Suprapubic skin (tissue), 4 donors: ENCODE measurements at regions not wholly inside any gene's neighbourhood (a gene's known extent, or its start where the extent isn't known, plus 50 kb on each side); places are given as distances from the start of the nearest gene placed in this dataset.

Source experiments
- DNase-seq, 2 donors: peaks; one replicate each; pipeline ENCODE4 v3.0.0-alpha.2; 2019; ENCODE audit warnings: low spot score in 2 of 2
- H3K27ac ChIP-seq: fragments of 200-600 bp; sonication (generic); one replicate; pipeline ENCODE4 v1.5.1; 2019
- H3K27me3 ChIP-seq: fragments of 200-600 bp; sonication (generic); one replicate; pipeline ENCODE4 v1.5.1; 2019
- H3K36me3 ChIP-seq: fragments of 200-600 bp; sonication (generic); one replicate; pipeline ENCODE4 v1.5.1; 2019
- H3K4me1 ChIP-seq: fragments of 200-600 bp; sonication (generic); one replicate; pipeline ENCODE4 v1.5.1; 2019
- H3K4me3 ChIP-seq: fragments of 200-600 bp; sonication (generic); one replicate; pipeline ENCODE4 v1.5.1; 2019; ENCODE audit warnings: mild to moderate bottlenecking
- H3K9me3 ChIP-seq: fragments of 200-600 bp; sonication (generic); one replicate; pipeline ENCODE4 v1.5.1; 2019
- EP300 ChIP-seq: sonication (generic); formaldehyde crosslinking; IDR thresholded peaks from one replicate; pipeline ENCODE4 v1.6.1; 2017; ENCODE audit warnings: antibody characterized with exemption
- POLR2A ChIP-seq, 2 donors: fragments of 450-650 bp; IDR thresholded peaks; one replicate each; pipeline ENCODE4 v1.6.1; 2017; ENCODE audit warnings: antibody characterized with exemption in 2 of 2, mild to moderate bottlenecking in 2 of 2, moderate library complexity in 2 of 2
- POLR2AphosphoS5 ChIP-seq, 3 donors: sonication (generic); formaldehyde crosslinking; IDR thresholded peaks; one replicate each; pipeline ENCODE4 v1.6.1; 2017; ENCODE audit warnings: antibody characterized with exemption in 3 of 3
- WGBS: methylation state at CpG from one replicate; pipeline ENCODE4 v1.1.5; 2018; 5-methylcytosine and 5-hydroxymethylcytosine counted together
- TF ChIP-seq, protein P1 (sequence below), 2 donors: fragments of 200-600 bp in 1 of 2; fragments of 450-650 bp in 1 of 2; sonication (generic) in 1 of 2; IDR thresholded peaks; one replicate each; pipeline ENCODE4 v1.5.1; 2016 to 2019; ENCODE audit warnings: antibody characterized with exemption in 2 of 2, mild to moderate bottlenecking in 1 of 2, moderate library complexity in 1 of 2

- Histone ChIP-seq H3K4me3 (peak overlapping the region; percentile 99), H3K36me3 (no peaks in the 10 kb centered on the region), H3K4me1 (peaks cover 53% of the 10 kb centered on the region), H3K9me3 (no peaks in the 10 kb centered on the region), H3K27ac (peak overlapping the region; percentile 100), H3K27me3 (no peaks in the 10 kb centered on the region)
- 0% methylated on average over 15 of the region's 110 CpGs for WGBS
- peak; percentile 89 to 93 for DNase-seq
- TF ChIP-seq, protein P1, sequence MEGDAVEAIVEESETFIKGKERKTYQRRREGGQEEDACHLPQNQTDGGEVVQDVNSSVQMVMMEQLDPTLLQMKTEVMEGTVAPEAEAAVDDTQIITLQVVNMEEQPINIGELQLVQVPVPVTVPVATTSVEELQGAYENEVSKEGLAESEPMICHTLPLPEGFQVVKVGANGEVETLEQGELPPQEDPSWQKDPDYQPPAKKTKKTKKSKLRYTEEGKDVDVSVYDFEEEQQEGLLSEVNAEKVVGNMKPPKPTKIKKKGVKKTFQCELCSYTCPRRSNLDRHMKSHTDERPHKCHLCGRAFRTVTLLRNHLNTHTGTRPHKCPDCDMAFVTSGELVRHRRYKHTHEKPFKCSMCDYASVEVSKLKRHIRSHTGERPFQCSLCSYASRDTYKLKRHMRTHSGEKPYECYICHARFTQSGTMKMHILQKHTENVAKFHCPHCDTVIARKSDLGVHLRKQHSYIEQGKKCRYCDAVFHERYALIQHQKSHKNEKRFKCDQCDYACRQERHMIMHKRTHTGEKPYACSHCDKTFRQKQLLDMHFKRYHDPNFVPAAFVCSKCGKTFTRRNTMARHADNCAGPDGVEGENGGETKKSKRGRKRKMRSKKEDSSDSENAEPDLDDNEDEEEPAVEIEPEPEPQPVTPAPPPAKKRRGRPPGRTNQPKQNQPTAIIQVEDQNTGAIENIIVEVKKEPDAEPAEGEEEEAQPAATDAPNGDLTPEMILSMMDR (IDR thresholded peaks at IDR 0.05): no peak
- TF ChIP-seq POLR2A (IDR thresholded peaks at IDR 0.05) (peak; percentile 77 to 93), EP300 (no peak), POLR2AphosphoS5 (IDR thresholded peaks at IDR 0.05) (peak; percentile 75 to 91 (median 89))
These were observed 221.6 kb upstream of the MKLN1 start for GRCh38 chr7:131105799-131106680.

- no peaks in the 10 kb centered on the region for H3K27me3 ChIP-seq
- H3K36me3 ChIP-seq: no peaks in the 10 kb centered on the region
- peak in 1 of 3 donors; percentile 9 for TF ChIP-seq POLR2AphosphoS5 (IDR thresholded peaks at IDR 0.05)
- TF ChIP-seq POLR2A (IDR thresholded peaks at IDR 0.05): no peak
- TF ChIP-seq, protein P1 (IDR thresholded peaks at IDR 0.05): no peak
- TF ChIP-seq EP300: no peak
- H3K27ac ChIP-seq: peak overlapping the region; percentile 100
- H3K4me3 ChIP-seq: peak overlapping the region; percentile 99
- DNase-seq: peak; percentile 82 to 86
- H3K9me3 ChIP-seq: no peaks in the 10 kb centered on the region
- H3K4me1 ChIP-seq: peaks cover 57% of the 10 kb centered on the region
- WGBS: 0% methylated on average over 24 of the region's 32 CpGs
These were observed 220.9 kb upstream of the MKLN1 start for GRCh38 chr7:131106681-131107336.

- peaks cover 59% of the 10 kb centered on the region for H3K4me1 ChIP-seq
These were observed 220.1 kb upstream of the MKLN1 start for GRCh38 chr7:131107337-131108211.

DNA sequence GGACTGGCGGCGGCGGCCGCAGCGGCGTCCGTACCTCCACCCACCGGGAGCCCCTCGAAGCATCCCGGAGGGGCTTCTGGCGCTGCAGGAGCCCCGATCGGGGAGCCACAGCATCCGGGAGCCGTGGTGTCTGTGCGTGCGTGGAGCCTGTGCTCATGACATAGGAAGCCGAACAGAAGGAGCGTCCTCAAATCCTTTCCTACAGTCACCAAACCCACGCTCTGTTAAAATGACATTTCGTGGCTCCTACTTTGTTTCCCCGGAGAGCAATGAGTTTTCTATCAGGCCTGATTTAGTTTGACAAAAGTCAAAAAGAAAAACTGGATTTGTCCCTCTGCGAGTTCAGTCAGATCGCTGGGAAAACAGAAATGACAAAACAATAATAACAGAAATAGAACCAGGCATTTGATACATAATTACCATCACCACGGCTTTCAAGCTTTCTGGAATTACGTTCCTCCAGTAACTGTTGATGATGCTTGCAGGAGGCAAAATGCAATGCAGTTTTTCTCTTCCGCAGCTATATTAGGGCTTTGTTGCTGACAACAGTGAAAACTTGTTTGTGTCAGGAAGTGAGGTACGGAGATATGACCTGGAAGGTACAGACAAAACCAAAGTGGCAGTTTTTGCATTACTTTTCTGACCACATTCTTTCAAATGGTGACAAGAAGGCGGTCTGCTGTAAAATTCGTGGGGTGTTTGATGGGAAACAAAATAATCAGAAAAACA is 219.3 kb upstream of the MKLN1 start:
- peaks cover 51% of the 10 kb centered on the region for H3K4me1 ChIP-seq
- TF ChIP-seq, protein P1 (IDR thresholded peaks at IDR 0.05): no peak
- TF ChIP-seq POLR2A (IDR thresholded peaks at IDR 0.05) (no peak), POLR2AphosphoS5 (IDR thresholded peaks at IDR 0.05) (peak in 1 of 3 donors; percentile 72), EP300 (no peak)
- no peaks in the 10 kb centered on the region for H3K9me3 ChIP-seq
- H3K4me3 ChIP-seq: peak overlapping the region; percentile 99
- H3K27me3 ChIP-seq: no peaks in the 10 kb centered on the region
- DNase-seq: no peak
- peak overlapping the region; percentile 100 for H3K27ac ChIP-seq
- WGBS: 4% methylated on average over 30 of the region's 30 CpGs
- no peaks in the 10 kb centered on the region for H3K36me3 ChIP-seq

More at GRCh38 chr7:131107337-131108211, 220.1 kb upstream of the MKLN1 start:
- peak; percentile 85 to 97 for TF ChIP-seq POLR2A (IDR thresholded peaks at IDR 0.05)
- TF ChIP-seq POLR2AphosphoS5 (IDR thresholded peaks at IDR 0.05): peak; percentile 30 to 80 (median 65)
- TF ChIP-seq, protein P1 (IDR thresholded peaks at IDR 0.05): no peak
- Histone ChIP-seq H3K4me3 (peak overlapping the region; percentile 99), H3K36me3 (no peaks in the 10 kb centered on the region), H3K27me3 (no peaks in the 10 kb centered on the region), H3K27ac (peak overlapping the region; percentile 100), H3K9me3 (no peaks in the 10 kb centered on the region)
- peak; percentile 86 to 87 for DNase-seq
- 0% methylated on average over 40 of the region's 63 CpGs for WGBS
